ENCODE measurements at regions not wholly inside any gene's neighbourhood (a gene's known extent, or its start where the extent isn't known, plus 50 kb on each side); places are given as distances from the start of the nearest gene placed in this dataset.
A peak's percentile ranks its signal among the peaks of the same experiment; 100 is the strongest.

DNA sequence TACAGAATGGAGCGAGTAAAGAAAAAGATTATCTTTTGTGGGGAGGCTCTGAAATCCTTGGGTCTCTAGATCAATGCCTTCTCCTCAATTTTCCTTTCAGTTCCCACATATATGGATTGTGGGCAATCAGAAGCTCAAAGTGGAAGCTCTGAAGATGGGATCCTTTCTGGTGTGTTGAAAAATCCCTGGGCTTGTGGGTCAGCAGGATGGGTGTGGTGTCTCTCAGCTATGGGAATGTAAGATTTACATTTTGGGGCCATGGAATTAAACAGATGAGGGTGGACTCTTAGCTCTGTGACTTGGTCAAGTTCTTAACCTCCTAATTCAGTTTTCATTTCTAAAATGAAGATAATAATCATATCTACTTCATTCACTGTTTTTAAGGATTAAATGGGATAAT is 231.9 kb upstream of the CA10 start:
- DNase-seq (ENCODE audit: low read depth), result peak; percentile 7

DNA sequence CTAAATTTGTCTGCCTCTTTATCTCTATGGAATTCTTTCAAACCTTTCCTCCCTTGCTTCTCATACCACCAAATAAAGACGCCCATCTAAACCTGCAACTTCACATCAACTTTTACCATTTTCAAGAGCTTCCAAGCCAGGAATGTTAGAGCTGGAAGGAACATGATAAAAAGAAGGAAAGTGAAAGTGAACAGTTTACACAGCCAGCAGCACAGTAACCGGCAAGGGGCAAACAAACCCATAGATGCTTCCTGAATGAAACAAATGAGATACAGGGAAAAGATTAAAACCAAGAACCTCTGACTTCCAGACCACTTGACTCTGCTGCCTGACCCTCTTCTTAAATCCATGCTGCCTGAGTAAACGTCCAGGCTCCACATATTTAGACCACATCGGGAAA is 231.1 kb upstream of the CA10 start:
- no peak for DNase-seq (ENCODE audit: low read depth)

DNA sequence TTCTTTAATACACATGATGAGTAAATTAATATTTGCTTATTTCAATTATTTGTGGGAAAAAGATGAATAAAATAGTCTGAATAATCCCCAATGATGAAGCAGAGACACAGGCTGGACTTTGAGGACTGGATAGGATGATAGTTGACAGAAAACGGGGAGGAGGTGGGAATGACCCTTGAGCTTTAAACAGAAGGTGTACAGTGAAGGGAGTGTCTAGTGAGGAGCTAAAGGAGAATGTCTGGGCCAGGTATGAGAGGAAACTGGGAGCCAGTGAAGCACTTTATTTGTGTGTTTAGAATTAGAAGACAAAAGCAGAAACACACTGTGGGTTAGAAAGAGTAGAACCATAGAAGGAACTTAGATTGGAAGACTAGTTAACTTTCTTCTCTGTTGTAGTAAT is 230.4 kb upstream of the CA10 start:
- DNase-seq (ENCODE audit: low read depth), result no peak

DNA sequence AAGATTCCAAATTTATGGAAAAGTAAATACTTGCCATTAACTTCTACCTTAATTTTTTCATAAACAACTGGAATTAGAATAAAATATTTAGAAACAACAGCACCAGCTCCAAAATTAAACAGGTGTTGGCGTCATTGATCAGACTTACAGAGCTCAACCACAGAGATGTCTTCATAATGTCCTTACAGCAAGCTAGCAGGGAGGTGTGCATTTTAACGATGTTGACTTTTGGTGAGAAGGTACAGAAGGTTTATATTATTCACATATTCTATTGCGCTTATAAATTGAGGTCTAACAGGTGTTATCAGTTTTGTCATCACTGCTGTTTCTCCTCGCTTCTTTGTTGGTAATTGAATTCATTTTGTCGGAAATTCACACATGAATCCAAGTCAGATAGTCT is 226.2 kb upstream of the CA10 start:
- DNase-seq (ENCODE audit: low read depth), result no peak

DNA sequence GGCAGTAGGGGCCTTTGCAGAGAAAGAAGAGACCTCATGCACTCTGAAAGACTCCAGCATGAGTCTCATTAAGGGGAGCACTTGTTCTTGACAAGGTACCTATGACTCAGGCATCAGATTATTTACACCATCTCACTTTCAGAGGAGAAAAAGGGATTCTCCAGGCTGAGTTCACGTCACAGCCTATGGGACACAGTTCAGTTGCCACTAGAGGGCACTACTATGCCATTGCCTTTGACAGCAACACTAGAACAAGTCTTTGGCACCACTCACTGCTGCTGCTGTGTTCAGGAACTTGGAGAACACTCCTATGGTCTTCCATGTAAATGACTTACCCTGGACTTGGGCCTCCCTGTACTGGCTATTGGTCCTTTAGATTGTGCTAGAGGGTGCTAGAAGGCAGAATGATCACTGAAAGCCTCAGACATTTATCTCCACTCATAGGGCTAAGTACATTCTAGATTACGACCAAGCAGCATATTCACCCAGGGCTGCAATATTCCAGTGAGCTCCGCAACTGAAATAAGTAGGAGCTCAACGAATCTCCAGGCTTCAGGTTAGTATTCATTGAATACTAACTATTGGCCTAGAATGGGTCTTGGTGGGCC is 225.1 kb upstream of the CA10 start:
- peak; percentile 43 for DNase-seq (ENCODE audit: low read depth)

DNA sequence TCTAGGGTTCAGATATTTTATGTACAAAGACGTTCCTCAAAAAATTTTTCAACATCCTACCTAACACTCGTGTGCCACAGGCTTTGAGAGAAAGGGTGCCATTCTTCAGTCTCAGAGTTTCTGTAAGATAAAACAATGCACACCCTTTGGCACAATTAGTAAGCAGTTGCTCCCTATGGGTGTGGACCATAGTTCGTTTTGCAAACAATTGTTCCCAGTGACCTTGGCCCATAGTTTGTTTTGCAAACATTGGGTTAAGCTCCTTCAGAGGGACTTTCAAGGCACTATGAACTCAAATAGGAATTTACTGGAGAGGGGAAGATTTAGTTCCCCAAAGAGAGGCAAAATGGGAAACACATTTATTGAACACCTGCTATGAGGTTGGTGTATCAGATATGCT is 220.3 kb upstream of the CA10 start:
- no peak for DNase-seq (ENCODE audit: low read depth)

DNA sequence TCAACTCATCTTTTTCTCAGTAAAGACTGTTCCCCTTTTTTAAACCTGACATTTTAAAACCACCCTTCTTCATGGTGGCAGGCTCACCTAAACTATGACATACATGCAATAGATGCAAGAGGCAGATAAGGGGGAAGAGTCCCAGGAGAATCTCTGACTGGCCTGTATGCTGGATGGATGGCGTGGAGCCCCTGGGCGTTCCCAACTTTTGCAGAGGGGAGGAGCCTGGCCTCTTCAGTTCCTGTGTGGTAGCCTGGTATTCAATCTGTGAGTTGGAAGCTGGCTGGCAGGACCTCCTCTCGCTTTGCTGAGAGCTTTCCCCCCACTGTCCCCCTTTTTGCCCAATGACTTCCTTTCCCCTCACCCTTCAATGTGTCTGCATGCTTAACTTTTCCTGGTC is 217.6 kb upstream of the CA10 start:
- no peak for DNase-seq (ENCODE audit: low read depth)

DNA sequence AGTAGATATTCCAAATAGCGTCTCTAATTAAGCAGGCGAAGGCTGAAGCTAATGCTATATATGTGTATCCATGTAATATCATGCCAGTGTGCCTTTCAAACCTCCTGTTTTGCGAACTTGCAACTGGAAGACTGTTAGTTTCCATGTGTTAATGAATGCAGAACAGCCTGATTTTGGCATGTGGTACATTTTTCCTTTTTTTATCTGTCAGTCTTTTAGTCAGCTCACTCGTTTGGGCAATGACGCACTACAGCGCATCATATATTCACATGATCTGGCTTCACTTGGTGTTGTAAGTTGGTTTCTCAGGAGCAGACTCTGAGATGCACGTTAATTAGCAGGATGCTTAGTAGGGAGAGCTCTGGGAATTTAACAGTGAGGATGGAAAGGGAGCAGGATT is 210.4 kb upstream of the CA10 start:
- DNase-seq (ENCODE audit: low read depth), result no peak

DNA sequence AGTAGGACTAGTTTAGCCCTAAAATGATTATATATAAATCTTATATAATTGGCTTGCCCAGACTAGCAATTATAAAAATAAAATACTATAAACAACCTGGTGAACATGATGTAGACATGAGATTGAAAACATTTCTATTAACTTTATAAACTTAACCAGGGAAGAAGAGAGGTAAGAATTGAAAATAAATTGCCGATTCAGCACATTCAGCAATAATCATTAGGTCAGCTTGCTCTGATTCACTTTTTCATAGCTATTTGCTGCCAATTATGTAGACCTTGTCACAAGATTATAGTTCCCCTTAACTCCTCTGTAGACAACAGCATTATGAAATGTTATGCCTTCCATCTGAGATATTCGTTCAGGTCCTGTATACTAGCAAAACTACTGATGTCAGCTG is 199.3 kb upstream of the CA10 start:
- no peak for DNase-seq (ENCODE audit: low read depth)

DNA sequence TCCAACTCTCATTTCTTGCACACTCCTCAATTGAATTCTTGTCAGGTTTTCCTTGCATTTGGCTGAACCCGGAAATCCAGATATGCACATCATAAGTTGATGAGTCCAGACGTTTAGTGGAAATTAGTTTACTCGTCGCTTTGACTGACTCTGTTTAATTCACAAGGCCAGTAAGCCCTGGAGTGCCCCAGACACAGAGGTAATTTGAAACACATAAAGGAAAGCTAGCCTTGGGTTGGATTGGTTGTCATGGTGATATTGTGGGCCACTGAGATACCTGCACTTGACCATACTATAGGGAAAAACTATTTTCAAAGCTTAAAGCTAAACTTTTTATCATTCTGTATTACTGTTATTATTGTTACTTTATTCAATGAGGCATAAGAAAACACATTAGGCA is 178.3 kb upstream of the CA10 start:
- DNase-seq (ENCODE audit: low read depth), result no peak

DNA sequence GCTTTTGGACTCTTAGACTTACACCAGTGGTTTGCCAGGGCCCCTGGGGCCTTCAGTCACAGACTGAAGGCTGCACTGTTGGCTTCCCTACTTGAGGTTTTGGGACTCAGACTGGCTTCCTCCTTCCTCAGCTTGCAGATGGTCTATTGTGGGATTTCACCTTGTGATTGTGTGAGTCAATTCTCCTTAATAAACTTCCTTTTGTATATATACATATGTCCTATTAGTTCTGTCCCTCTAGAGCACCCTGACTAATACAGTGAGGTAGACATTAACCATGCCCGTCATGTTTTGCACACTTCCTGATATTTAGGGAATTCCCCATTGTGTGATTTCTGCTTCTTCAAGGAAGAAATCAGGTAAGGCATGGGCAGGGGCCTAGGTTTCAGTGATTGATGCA is 147.8 kb upstream of the CA10 start:
- no peak for DNase-seq (ENCODE audit: low read depth)

DNA sequence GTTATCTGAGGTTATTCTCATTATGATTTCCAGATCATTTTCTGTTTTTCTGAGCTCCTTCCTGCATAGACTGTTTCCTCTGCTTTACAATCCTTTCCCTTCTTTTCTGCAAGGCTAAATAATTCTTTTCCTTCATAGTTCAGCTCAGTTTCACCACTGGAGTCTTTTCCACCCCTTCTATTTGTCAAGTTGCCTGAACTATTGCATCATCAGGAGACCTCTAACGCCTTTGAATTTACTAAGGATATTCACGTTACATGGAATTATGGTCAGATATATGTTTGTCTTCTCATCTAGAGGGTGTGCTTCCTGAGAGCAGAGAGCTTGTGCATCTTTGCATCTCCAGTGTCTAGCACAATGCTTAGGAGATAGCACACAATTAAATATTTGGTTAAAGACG is 140.4 kb upstream of the CA10 start:
- no peak for DNase-seq (ENCODE audit: low read depth)

DNA sequence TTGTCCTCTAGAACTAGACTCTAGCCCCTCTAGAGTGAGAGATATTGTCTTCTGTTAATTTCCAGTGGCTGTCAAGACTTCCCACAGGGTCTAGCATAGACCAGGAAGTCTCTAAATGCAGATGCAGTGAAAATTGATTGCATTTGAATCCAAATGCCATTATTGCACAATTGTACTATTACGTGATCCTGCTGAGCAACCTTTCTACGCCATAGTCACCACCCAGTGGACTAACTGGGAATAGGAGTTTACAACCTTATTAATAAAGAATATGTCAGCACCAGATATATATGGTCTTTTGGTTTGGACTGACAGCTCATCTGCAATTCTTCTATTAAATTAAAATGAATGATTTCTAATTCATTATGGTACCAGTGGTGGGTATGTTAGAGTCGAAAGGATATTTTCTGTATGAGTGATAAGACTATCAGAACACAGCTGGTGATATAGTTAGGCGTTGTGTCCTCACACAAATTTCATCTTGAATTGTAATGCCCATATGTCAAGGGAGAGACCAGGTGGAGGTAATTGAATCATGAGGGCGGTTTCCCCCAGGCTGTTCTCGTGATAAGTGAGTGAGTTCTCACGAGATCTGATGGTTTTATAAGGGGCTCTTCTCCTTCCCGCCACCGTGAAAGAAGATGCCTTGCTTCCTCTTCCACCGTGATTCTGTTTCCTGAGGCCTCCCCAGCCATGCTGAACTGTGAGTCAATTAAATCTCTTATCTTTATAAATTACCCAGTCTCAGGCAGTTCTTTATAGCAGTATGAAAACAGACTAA is 138.9 kb upstream of the CA10 start:
- no peak for DNase-seq (ENCODE audit: low read depth)

DNA sequence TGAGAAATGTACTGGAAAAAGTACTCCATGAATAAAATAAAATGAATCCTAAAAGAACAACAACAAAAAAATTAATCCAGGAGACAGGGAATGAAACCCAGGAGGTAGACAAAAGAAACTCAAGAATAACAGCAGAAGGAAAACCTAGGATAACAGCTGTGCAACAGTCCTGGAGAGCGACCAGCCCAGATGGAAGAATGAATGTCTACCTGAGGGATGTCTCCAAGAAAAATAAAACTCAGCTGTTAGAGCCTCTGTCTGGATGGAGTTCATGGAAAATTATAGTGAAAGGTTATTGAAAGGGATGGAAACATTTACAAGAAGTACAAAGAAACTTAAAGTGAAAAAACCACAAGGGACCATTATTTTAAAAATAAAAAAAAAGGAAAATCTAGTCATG is 135.8 kb upstream of the CA10 start:
- no peak for DNase-seq (ENCODE audit: low read depth)

DNA sequence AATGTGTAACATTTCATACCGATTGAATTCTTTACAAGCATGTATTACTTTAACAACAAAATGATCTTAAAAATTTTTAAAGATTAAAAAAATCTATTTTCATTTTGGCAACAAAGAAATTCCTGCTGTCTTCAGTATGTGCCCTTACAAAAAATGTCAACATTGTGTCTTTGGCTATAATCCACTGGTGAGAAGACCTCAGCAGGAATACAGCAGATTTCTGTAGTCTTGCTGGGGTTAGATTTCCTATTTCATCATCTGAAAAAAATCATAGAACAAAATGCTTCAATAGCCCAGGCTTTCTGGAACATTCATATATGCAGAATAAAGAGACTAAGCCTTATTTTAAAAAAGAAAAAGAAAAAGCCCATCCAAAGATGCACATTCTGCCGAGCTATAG is 129.1 kb upstream of the CA10 start:
- DNase-seq (ENCODE audit: low read depth), result no peak

DNA sequence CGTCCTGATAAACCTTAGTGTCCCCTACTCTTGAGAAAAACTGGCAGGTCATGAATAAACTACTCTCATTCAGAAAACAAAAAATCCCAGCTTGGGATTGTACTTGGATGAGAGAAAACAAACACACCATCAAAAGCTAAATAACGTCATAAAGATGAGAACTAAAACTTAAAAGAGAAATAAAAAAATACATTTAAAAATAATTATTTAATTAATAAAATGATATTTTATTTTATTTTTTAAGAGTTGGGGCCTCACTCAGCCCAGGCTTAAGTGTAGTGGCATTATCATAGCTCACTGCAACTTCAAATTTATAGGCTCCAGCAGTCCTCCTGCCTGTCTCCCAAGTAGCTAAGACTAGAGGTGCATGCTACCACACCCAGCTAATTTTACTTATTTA is 125.4 kb upstream of the CA10 start:
- DNase-seq (ENCODE audit: low read depth), result no peak

DNA sequence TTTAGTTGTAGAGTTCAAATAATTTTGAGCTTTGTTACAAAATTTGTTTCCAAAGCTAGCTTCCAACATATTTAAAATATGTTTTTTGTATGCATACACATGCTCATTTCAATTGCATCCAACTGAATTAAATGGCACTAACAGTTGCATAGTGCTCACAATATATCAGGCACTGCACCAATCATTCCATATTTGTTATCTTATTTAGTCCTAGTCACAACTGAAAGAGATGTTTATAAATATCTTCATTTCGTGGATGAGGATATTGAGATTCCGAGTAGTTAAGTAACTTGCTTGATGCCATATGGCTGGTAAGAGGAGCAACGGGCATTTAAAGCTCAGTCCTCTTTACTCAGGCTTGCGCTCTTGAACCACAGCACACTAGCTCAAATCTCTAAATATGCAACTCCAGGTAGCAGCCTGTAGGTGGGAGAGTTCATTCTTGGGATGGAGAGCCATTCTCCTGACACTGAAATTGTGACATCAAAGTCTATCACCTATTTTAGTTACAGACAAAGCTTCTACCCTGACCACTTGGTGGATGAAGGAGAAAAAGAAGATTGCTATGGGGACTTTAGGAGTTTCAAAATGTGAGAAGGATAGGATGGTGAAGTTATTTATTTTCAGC is 118.0 kb upstream of the CA10 start:
- DNase-seq (ENCODE audit: low read depth), result no peak

DNA sequence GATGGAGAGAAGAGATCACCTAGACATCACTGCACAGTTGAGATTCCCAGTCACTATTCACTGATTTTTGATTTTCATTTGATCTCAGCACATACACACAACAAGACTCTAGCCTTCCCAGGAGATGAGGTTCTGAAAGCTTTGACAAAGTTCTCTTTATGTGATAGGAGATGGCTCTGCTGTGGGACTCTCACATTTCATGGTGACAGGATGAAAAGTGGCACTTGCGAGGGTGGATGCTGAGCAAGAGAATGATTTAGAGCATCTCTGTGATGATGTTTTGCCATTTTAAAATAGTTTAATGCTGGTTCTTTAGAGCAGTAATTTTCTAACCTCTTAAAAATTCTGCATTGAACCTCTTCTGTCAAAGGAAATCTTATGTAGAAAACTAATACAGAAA is 113.3 kb upstream of the CA10 start:
- no peak for DNase-seq (ENCODE audit: low read depth)

DNA sequence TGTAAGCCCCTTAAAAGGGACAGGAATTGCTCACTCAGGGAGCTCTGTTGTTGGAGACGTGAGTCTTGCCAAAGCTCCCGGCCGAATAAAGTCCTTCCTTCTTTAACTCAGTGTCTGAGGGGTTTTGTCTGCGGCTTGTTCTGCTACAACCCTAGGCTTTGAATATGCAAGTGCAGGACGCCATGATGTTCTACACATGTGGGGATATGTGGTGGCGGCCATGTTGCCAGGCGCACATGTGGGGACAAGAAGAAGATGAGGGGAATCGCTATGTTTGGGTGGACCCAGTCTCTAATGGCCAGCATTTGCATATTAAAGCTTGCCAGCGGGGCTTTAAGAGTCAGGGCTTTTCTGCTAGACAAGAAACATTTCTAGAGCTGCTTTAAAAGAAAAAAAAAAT is 96.8 kb upstream of the CA10 start:
- no peak for DNase-seq (ENCODE audit: low read depth)

DNA sequence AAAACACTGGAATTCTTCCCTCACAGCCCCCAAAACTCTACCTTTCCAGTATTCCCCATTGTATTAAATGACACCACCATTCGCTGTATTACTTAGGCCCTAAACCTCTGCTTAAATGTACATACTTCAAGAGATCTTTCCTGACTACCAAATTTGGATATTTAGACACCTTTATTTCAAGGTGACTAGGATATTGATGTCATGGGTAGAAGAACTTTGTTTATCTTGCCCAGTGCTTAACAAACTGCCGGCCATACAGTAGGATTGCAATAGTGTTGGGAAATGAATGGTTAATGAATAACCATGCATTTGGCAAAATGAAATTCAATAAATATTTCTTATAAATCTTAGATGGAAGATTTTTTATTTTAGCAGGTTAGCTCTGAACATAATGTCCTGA is 86.2 kb upstream of the CA10 start:
- no peak for DNase-seq (ENCODE audit: low read depth)

DNA sequence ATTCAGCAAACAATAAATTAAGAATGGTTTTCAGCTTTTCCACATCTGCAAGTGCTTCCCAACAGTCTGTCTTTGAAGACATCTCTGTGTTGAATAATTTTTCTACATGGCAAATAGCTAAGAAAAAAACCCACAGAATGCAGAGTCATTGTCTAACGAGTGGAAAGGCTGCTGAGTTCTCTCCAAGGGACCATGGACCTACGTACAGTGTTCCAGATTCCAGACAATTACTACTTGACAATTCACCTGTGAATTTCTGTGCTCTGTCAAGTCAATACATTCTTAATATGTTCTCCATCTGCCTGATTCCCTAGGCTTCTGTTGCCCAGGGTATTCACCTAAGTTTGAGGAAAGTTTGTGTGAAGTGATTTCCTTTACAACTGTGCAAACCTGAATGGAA is 83.8 kb upstream of the CA10 start:
- DNase-seq (ENCODE audit: low read depth), result no peak

DNA sequence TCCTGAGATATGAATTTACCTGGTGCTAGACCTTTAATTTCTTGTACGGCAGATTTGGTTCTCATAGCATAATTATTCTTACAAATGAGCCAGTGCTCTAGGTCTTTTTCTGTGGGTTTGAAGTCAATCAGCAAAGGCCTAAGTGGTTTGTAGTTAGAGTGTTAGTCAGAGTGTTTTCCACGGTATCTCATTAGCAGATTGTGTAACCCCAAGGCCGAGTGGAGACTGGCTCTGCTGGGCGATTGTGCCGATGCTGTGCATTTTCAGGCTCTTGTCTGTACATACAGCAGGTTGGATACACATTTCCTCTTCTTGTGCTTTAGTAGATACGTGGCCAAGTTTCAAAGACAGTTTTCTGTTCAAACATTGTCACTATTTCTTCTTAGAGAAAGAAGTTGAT is 78.6 kb upstream of the CA10 start:
- no peak for DNase-seq (ENCODE audit: low read depth)

DNA sequence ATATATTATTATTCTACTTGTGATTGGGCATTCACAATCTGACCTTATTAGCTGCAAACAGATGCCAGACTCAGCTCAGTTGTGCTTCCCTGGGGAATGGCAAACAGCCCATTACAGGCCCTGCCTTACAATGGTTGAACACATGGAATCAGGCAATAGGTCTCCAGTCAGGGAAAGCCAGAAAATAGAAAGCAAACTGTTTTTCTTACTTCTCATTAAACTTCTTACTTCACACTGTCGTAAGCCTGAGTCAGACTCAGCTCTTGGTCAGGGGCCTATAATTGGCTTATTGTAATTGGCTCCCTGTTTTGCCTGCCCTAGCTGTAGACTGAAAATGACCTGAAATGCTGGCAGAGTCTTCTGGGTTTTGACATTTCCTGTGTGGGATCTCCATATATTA is 77.0 kb upstream of the CA10 start:
- no peak for DNase-seq (ENCODE audit: low read depth)

DNA sequence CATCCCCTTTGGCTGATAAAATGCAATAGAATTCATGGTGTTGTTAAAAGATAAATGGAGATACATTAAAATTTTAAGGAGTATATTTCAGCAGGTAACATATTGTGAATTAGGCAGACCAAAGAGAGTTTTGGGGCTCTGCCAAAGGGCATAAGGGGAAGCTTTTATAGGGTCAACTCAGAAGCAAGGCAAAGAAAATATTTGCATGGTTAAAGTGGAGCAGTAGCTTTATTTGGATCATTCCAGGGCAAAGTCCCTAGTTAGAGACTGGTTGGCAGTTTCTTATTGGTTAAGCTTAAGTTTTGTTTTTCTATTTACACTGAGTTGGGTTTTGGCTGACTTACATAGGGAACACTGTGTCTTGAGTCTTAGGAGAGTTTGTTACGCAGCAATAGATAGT is 75.1 kb upstream of the CA10 start:
- no peak for DNase-seq (ENCODE audit: low read depth)
